HCT116 (cell line): ENCODE measurements at regions not wholly inside any gene's neighbourhood (a gene's known extent, or its start where the extent isn't known, plus 50 kb on each side); places are given as distances from the start of the nearest gene placed in this dataset.

Experiments used
- ATAC-seq: fragments of 200-7000 bp; cut with Tn5 transposase; 2 replicates; pipeline ENCODE4 v1.9.1; 2020; ENCODE audit warnings: mild to moderate bottlenecking, moderate library complexity
- BruUV-seq: library from RNA; stranded (reverse); fragments of 400-500 nt; replicated peaks from 2 replicates; lab custom pipeline; 2021; lab: Mats Ljungman, UMichigan
- CTCF ChIA-PET: fragments of 300-600 bp; sonication (Branson Sonifier 250); formaldehyde crosslinking; loops from one replicate; lab custom pipeline; 2021; ENCODE audit warnings: antibody characterized with exemption; lab: Charles Lee
- POLR2A ChIA-PET: fragments of 300-600, 350-600 bp; sonication (Branson Sonifier 250); formaldehyde crosslinking; loops from one replicate; lab custom pipeline; 2021; ENCODE audit warnings: antibody characterized with exemption; lab: Charles Lee
- RAD21 ChIA-PET, 2 experiments: fragments of 300-600 bp; sonication (Branson Sonifier 250); formaldehyde crosslinking; loops; one replicate each; lab custom pipeline; 2023; ENCODE audit warnings: low total read pairs in 2 of 2; ENCODE audit not compliant: uncharacterized antibody in 2 of 2, unreplicated experiment in 2 of 2, low non-redundant PET in 1 of 2; lab: Charles Lee
- DNase-seq: peaks from one replicate; pipeline ENCODE4 v3.0.0-alpha.2; 2010; ENCODE audit warnings: low read depth, low spot score
- H2AFZ ChIP-seq: fragments of 200-600 bp; shearing (Covaris generic), sonication (generic); 2 replicates; pipeline ENCODE4 v1.6.1; 2017; ENCODE audit warnings: low read depth, mixed run types, mixed read lengths, antibody characterized with exemption, low read length; ENCODE audit not compliant: poor library complexity, severe bottlenecking
- H3K27ac ChIP-seq: 2 replicates; pipeline ENCODE4 v1.5.1; 2012; ENCODE audit warnings: low read depth, low read length
- H3K27me3 ChIP-seq: fragments of 200-600 bp; sonication (generic); 2 replicates; pipeline ENCODE4 v1.6.1; 2016; ENCODE audit warnings: mixed run types, low read length, mixed read lengths; ENCODE audit not compliant: insufficient read depth
- H3K36me3 ChIP-seq, 2 experiments: fragments of 200-500 bp in 1 of 2; fragments of 200-600 bp in 1 of 2; sonication (Bioruptor generic) in 1 of 2; sonication (generic) in 1 of 2; 2 replicates each; pipeline versions ENCODE4 v1.5.1 to v1.6.1; 2014 to 2016; ENCODE audit warnings: low read length in 2 of 2, inconsistent platforms in 1 of 2, mixed read lengths in 1 of 2, mixed run types in 1 of 2; ENCODE audit not compliant: insufficient read depth in 2 of 2, control insufficient read depth in 1 of 2
- H3K4me1 ChIP-seq, 2 experiments: fragments of 200-600 bp in 1 of 2; sonication (generic) in 1 of 2; 2 replicates each; pipeline versions ENCODE4 v1.5.1 to v1.6.1; 2012 to 2017; ENCODE audit warnings: low read length in 2 of 2, inconsistent platforms in 1 of 2, mild to moderate bottlenecking in 1 of 2, mixed read lengths in 1 of 2, mixed run types in 1 of 2, moderate library complexity in 1 of 2; ENCODE audit not compliant: insufficient read depth in 2 of 2, control insufficient read depth in 1 of 2
- H3K4me2 ChIP-seq: fragments of 200-600 bp; sonication (generic); 2 replicates; pipeline ENCODE4 v1.6.1; 2017; ENCODE audit warnings: mixed run types, low read length, mixed read lengths
- H3K4me3 ChIP-seq, 2 experiments: fragments of 200-600 bp in 1 of 2; sonication (generic) in 1 of 2; replicated peaks in 1 of 2; 2 replicates each; pipeline ENCODE4 v1.5.1; 2011 to 2016; ENCODE audit warnings: low read length in 2 of 2, control low read depth in 1 of 2, low read depth in 1 of 2, mild to moderate bottlenecking in 1 of 2, mixed read lengths in 1 of 2, mixed run types in 1 of 2
- H3K79me2 ChIP-seq: fragments of 200-600 bp; sonication (generic); 2 replicates; pipeline ENCODE4 v1.6.1; 2017; ENCODE audit warnings: mild to moderate bottlenecking, mixed run types, low read length, moderate library complexity, mixed read lengths; ENCODE audit not compliant: insufficient read depth
- H3K9ac ChIP-seq: fragments of 200-600 bp; sonication (generic); 2 replicates; pipeline ENCODE4 v1.6.1; 2016; ENCODE audit warnings: low read length, mixed read lengths
- H3K9me2 ChIP-seq: fragments of 200-600 bp; sonication (generic), shearing (Covaris generic); 2 replicates; pipeline ENCODE4 v1.6.1; 2017; ENCODE audit warnings: mixed run types, mild to moderate bottlenecking, moderate library complexity; ENCODE audit not compliant: insufficient read depth
- H3K9me3 ChIP-seq, 2 experiments: fragments of 200-500 bp in 1 of 2; fragments of 200-600 bp in 1 of 2; sonication (Bioruptor generic) in 1 of 2; sonication (generic) in 1 of 2; 2 replicates each; pipeline ENCODE4 v1.6.1; 2014 to 2017; ENCODE audit warnings: low read length in 2 of 2, mixed read lengths in 2 of 2, inconsistent platforms in 1 of 2, low read depth in 1 of 2, mild to moderate bottlenecking in 1 of 2, mixed run types in 1 of 2, moderate library complexity in 1 of 2; ENCODE audit not compliant: control insufficient read depth in 1 of 2, insufficient read depth in 1 of 2
- H4K20me1 ChIP-seq: fragments of 200-600 bp; sonication (generic), shearing (Covaris generic); 2 replicates; pipeline ENCODE4 v1.6.1; 2017; ENCODE audit warnings: mixed run types, mild to moderate bottlenecking, moderate library complexity; ENCODE audit not compliant: insufficient read depth
- CEBPB ChIP-seq: IDR thresholded peaks from 2 replicates; pipeline ENCODE4 v1.6.1; 2012; ENCODE audit warnings: low read depth
- ELF1 ChIP-seq: IDR thresholded peaks from 2 replicates; pipeline ENCODE4 v1.6.1; 2012; ENCODE audit warnings: low read depth, borderline replicate concordance
- EZH2phosphoT487 ChIP-seq: fragments of 200-600 bp; IDR thresholded peaks from 2 replicates; pipeline ENCODE4 v1.6.1; 2018; ENCODE audit warnings: antibody characterized with exemption, borderline replicate concordance
- FOSL1 ChIP-seq: IDR thresholded peaks from 2 replicates; pipeline ENCODE4 v1.6.1; 2012; ENCODE audit warnings: low read depth
- POLR2A ChIP-seq: IDR thresholded peaks from 2 replicates; pipeline ENCODE4 v1.7.0; 2011; ENCODE audit warnings: borderline replicate concordance; ENCODE audit not compliant: insufficient read depth, insufficient read length; ENCODE audit errors: extremely low read depth
- POLR2AphosphoS5 ChIP-seq: IDR thresholded peaks from 2 replicates; pipeline ENCODE4 v1.6.1; 2011; ENCODE audit warnings: mild to moderate bottlenecking, low read depth, low read length, moderate library complexity
- SIN3A ChIP-seq: IDR thresholded peaks from 2 replicates; pipeline ENCODE4 v1.6.1; 2012; ENCODE audit warnings: low read depth
- SP1 ChIP-seq: IDR thresholded peaks from 2 replicates; pipeline ENCODE4 v1.6.1; 2012; ENCODE audit warnings: low read depth
- TCF7L2 ChIP-seq: IDR thresholded peaks from 2 replicates; pipeline ENCODE4 v1.7.0; 2011; ENCODE audit warnings: borderline replicate concordance, inconsistent platforms; ENCODE audit not compliant: insufficient read depth, insufficient read length; ENCODE audit errors: extremely low read depth
- YY1 ChIP-seq: IDR thresholded peaks from 2 replicates; pipeline ENCODE4 v1.6.1; 2011; ENCODE audit warnings: low read length, low read depth, moderate library complexity, mild to moderate bottlenecking; ENCODE audit not compliant: insufficient replicate concordance; ENCODE audit errors: extremely low read depth
- ZFX ChIP-seq: fragments of 450-650 bp; IDR thresholded peaks from 2 replicates; pipeline ENCODE4 v1.6.1; 2017
- ZNF274 ChIP-seq: fragments of 200-500 bp; sonication (Bioruptor generic); IDR thresholded peaks from 2 replicates; pipeline ENCODE4 v1.6.1; 2014; ENCODE audit warnings: mild to moderate bottlenecking, low read depth, low read length, inconsistent platforms
- intact Hi-C: fragments of 100-400 bp; cut with micrococcal nuclease; formaldehyde crosslinking; loops from 2 replicates; pipeline ENCODE4 v1.10.0; 2022
- TF ChIP-seq, protein P1 (sequence below), 3 experiments: fragments of 200-600 bp in 1 of 3; sonication (generic) in 1 of 3; IDR thresholded peaks in 2 of 3; conservative IDR thresholded peaks in 1 of 3; 2 replicates each; pipeline ENCODE4 v1.5.1; 2012 to 2017; ENCODE audit warnings: low read depth in 2 of 3, low read length in 2 of 3, antibody characterized with exemption in 1 of 3, borderline replicate concordance in 1 of 3, control low read depth in 1 of 3, mild to moderate bottlenecking in 1 of 3, mixed read lengths in 1 of 3, mixed run types in 1 of 3, moderate library complexity in 1 of 3; ENCODE audit not compliant: insufficient read depth in 1 of 3
- TF ChIP-seq, protein P2 (sequence below): IDR thresholded peaks from 2 replicates; pipeline ENCODE4 v1.6.1; 2012

DNA sequence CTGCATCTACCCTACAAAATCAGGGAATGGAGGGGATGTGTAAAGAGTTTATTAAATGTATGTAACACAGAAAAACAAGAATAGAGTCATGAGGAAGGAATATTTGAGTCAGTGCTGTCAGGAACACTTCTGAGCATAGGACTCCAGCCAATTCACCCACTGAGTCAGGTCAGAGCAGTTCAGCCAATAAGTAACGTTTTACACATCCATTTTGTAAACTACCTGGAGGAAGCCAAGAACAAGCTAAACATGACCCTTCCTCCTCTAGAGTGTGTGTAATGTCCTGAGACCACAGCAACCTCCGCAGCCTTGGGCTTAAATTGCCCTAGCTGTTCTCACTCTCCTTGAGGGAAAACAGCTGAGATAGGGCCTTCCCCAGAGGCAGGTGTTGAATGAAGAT, 691.5 kb upstream of the LRRN3 start:
- no peaks in the 10 kb centered on the region for H3K9me3 ChIP-seq
- no peaks in the 10 kb centered on the region for H3K9me2 ChIP-seq
- no TSS peak for BruUV-seq
- POLR2A ChIA-PET, result no interaction called here
- RAD21 ChIA-PET, result no interaction called here
- ATAC-seq (no peak), DNase-seq (no peak)
- H3K27me3 ChIP-seq, result no peaks in the 10 kb centered on the region
- H2AFZ ChIP-seq, result no peak overlapping the region
- H3K9ac ChIP-seq, result no peak overlapping the region
- TF ChIP-seq YY1 (no peak), CEBPB (no peak), POLR2AphosphoS5 (no peak), ZNF274 (no peak), EZH2phosphoT487 (no peak), TCF7L2 (no peak), ZFX (no peak), SIN3A (no peak), FOSL1 (no peak), POLR2A (no peak), SP1 (no peak), ELF1 (no peak)
- TF ChIP-seq, protein P1, sequence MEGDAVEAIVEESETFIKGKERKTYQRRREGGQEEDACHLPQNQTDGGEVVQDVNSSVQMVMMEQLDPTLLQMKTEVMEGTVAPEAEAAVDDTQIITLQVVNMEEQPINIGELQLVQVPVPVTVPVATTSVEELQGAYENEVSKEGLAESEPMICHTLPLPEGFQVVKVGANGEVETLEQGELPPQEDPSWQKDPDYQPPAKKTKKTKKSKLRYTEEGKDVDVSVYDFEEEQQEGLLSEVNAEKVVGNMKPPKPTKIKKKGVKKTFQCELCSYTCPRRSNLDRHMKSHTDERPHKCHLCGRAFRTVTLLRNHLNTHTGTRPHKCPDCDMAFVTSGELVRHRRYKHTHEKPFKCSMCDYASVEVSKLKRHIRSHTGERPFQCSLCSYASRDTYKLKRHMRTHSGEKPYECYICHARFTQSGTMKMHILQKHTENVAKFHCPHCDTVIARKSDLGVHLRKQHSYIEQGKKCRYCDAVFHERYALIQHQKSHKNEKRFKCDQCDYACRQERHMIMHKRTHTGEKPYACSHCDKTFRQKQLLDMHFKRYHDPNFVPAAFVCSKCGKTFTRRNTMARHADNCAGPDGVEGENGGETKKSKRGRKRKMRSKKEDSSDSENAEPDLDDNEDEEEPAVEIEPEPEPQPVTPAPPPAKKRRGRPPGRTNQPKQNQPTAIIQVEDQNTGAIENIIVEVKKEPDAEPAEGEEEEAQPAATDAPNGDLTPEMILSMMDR (IDR thresholded peaks at IDR 0.05 in 2 of 3, conservative IDR thresholded peaks at IDR 0.05 in 1 of 3; ENCODE audit: borderline replicate concordance in 1 of 3, insufficient read depth in 1 of 3, low read depth in 2 of 3, low read length in 2 of 3), result no peak
- TF ChIP-seq, protein P2, sequence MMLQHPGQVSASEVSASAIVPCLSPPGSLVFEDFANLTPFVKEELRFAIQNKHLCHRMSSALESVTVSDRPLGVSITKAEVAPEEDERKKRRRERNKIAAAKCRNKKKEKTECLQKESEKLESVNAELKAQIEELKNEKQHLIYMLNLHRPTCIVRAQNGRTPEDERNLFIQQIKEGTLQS, result no peak
- no peaks in the 10 kb centered on the region for H3K79me2 ChIP-seq
- no peaks in the 10 kb centered on the region for H4K20me1 ChIP-seq
- CTCF ChIA-PET, result no interaction called here
- H3K4me2 ChIP-seq, result no peak overlapping the region
- no peaks in the 10 kb centered on the region for H3K36me3 ChIP-seq
- H3K4me1 ChIP-seq, result no peaks in the 10 kb centered on the region
- no peak overlapping the region for H3K27ac ChIP-seq
- no peak overlapping the region for H3K4me3 ChIP-seq
- intact Hi-C loops, result no loop called here
